Esophagus muscularis mucosa (tissue), 3 donors: ENCODE measurements at regions not wholly inside any gene's neighbourhood (a gene's known extent, or its start where the extent isn't known, plus 50 kb on each side); places are given as distances from the start of the nearest gene placed in this dataset.

Experiments
- POLR2A ChIP-seq: fragments of 450-650 bp; IDR thresholded peaks from one replicate; pipeline ENCODE4 v1.6.1; 2017; ENCODE audit warnings: antibody characterized with exemption, moderate library complexity, mild to moderate bottlenecking, low read depth
- POLR2AphosphoS5 ChIP-seq, 2 donors: sonication (generic); formaldehyde crosslinking; IDR thresholded peaks; one replicate each; pipeline ENCODE4 v1.6.1; 2017; ENCODE audit warnings: antibody characterized with exemption in 2 of 2
- TF ChIP-seq, protein P1 (sequence below), 3 experiments: fragments of 200-600 bp in 2 of 3; fragments of 450-650 bp in 1 of 3; sonication (generic) in 2 of 3; IDR thresholded peaks; one replicate each; pipeline ENCODE4 v1.5.1; 2017 to 2019; ENCODE audit warnings: antibody characterized with exemption in 3 of 3, mild to moderate bottlenecking in 2 of 3, moderate library complexity in 1 of 3

DNA sequence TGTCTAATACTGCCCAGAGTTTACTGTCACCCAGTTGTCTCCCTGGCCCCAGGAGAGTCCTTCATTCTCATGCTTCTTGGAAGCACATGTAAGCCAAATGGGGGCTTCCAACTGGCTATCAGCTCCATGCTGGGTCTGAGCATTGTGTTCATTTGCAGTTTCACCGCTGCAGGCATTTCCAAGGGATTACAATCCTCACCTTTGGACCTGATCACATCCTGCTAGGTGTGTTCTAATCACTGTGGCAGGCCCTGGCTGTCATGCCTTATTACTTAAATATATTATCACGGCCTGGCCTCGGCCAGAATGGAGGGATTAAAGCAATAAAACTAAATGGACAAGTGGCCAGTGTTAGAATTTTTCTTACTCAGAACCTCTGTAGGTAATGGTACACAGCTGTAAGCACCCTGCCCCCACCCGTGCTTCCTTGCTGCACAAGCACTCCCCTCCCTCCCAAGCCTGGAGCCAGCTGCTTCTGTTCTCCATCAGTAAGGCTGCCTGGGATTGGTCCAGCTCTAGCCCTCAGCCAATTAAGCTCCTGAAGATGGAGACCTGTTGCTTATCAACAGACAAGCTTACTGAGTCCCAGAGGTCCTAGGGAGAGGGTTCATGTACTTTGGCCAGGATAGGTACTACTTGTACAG lies 175.9 kb upstream of the RBM19 start:
- TF ChIP-seq POLR2A = no peak
- TF ChIP-seq, protein P1, sequence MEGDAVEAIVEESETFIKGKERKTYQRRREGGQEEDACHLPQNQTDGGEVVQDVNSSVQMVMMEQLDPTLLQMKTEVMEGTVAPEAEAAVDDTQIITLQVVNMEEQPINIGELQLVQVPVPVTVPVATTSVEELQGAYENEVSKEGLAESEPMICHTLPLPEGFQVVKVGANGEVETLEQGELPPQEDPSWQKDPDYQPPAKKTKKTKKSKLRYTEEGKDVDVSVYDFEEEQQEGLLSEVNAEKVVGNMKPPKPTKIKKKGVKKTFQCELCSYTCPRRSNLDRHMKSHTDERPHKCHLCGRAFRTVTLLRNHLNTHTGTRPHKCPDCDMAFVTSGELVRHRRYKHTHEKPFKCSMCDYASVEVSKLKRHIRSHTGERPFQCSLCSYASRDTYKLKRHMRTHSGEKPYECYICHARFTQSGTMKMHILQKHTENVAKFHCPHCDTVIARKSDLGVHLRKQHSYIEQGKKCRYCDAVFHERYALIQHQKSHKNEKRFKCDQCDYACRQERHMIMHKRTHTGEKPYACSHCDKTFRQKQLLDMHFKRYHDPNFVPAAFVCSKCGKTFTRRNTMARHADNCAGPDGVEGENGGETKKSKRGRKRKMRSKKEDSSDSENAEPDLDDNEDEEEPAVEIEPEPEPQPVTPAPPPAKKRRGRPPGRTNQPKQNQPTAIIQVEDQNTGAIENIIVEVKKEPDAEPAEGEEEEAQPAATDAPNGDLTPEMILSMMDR (IDR thresholded peaks at IDR 0.05) = no peak
- no peak for TF ChIP-seq POLR2AphosphoS5 (IDR thresholded peaks at IDR 0.05)
